GM23338 (cell line): ENCODE measurements at regions not wholly inside any gene's neighbourhood (a gene's known extent, or its start where the extent isn't known, plus 50 kb on each side); places are given as distances from the start of the nearest gene placed in this dataset.

Source experiments
- ATAC-seq: fragments of 200-7000 bp; cut with Tn5 transposase; 3 replicates; pipeline ENCODE4 v1.9.1; 2020
- DNase-seq: peaks from one replicate; pipeline ENCODE4 v3.0.0-alpha.2; 2015; ENCODE audit warnings: low spot score
- H2AFZ ChIP-seq: fragments of 200-600 bp; sonication (generic); 2 replicates; pipeline ENCODE4 v1.8.0; 2016; ENCODE audit warnings: antibody characterized with exemption, mild to moderate bottlenecking, moderate library complexity
- H3F3A ChIP-seq: fragments of 200-600 bp; sonication (generic); replicated peaks from 2 replicates; pipeline ENCODE4 v1.8.0; 2017; ENCODE audit warnings: antibody characterized with exemption, mixed run types, low read depth
- H3K27ac ChIP-seq: fragments of 200-600 bp; sonication (generic); 2 replicates; pipeline ENCODE4 v1.6.1; 2016; ENCODE audit warnings: low read depth
- H3K27me3 ChIP-seq: fragments of 200-600 bp; sonication (generic); 2 replicates; pipeline ENCODE4 v1.8.0; 2016; ENCODE audit warnings: mild to moderate bottlenecking, mixed run types, moderate library complexity; ENCODE audit not compliant: insufficient read depth
- H3K36me3 ChIP-seq: fragments of 200-600 bp; sonication (generic); 2 replicates; pipeline ENCODE4 v1.8.0; 2016; ENCODE audit warnings: mild to moderate bottlenecking; ENCODE audit not compliant: insufficient read depth
- H3K4me1 ChIP-seq: fragments of 200-600 bp; sonication (generic); 2 replicates; pipeline ENCODE4 v1.8.0; 2016; ENCODE audit warnings: mild to moderate bottlenecking, moderate library complexity; ENCODE audit not compliant: insufficient read depth
- H3K4me2 ChIP-seq: fragments of 200-600 bp; sonication (generic); 2 replicates; pipeline ENCODE4 v1.7.1; 2017; ENCODE audit warnings: mixed run types
- H3K4me3 ChIP-seq: fragments of 200-600 bp; sonication (generic); 2 replicates; pipeline ENCODE4 v1.6.1; 2016; ENCODE audit warnings: mixed run types
- H3K79me2 ChIP-seq: fragments of 200-600 bp; sonication (generic); replicated peaks from 2 replicates; pipeline ENCODE4 v1.8.0; 2017; ENCODE audit warnings: mild to moderate bottlenecking; ENCODE audit not compliant: insufficient read depth
- H3K9me2 ChIP-seq: fragments of 200-600 bp; sonication (generic); 2 replicates; pipeline ENCODE4 v1.8.0; 2017; ENCODE audit not compliant: insufficient read depth
- H4K20me1 ChIP-seq: fragments of 200-600 bp; sonication (generic); replicated peaks from 2 replicates; pipeline ENCODE4 v1.8.0; 2017; ENCODE audit warnings: mild to moderate bottlenecking; ENCODE audit not compliant: insufficient read depth
- H3K27ac Mint-ChIP-seq: 2 replicates; pipeline ENCODE4 v1.8.0; 2020; ENCODE audit warnings: inconsistent platforms, mild to moderate bottlenecking, moderate library complexity, mixed read lengths
- H3K27me3 Mint-ChIP-seq: 3 replicates; pipeline ENCODE4 v1.8.0; 2022; ENCODE audit warnings: low read depth, mild to moderate bottlenecking, moderate library complexity, mixed read lengths, inconsistent platforms; ENCODE audit not compliant: insufficient read depth, poor library complexity
- H3K36me3 Mint-ChIP-seq: 3 replicates; pipeline ENCODE4 v1.8.0; 2021; ENCODE audit warnings: low read depth, mild to moderate bottlenecking, inconsistent platforms, moderate library complexity, mixed read lengths
- H3K4me1 Mint-ChIP-seq: 3 replicates; pipeline ENCODE4 v1.8.0; 2020; ENCODE audit warnings: mild to moderate bottlenecking, inconsistent platforms, mixed read lengths
- H3K4me3 Mint-ChIP-seq: 3 replicates; pipeline ENCODE4 v1.8.0; 2021; ENCODE audit warnings: moderate library complexity, mild to moderate bottlenecking, inconsistent platforms, mixed read lengths
- H3K9me3 Mint-ChIP-seq: 3 replicates; pipeline ENCODE4 v1.8.0; 2020; ENCODE audit warnings: moderate library complexity, mild to moderate bottlenecking, inconsistent platforms, mixed read lengths
- ETS1 ChIP-seq: IDR thresholded peaks from 2 replicates; pipeline ENCODE4 v1.6.1; 2016; ENCODE audit warnings: antibody characterized with exemption
- EZH2phosphoT487 ChIP-seq: fragments of 200-600 bp; sonication (generic); IDR thresholded peaks from one replicate; pipeline ENCODE4 v1.8.1; 2018; ENCODE audit warnings: antibody characterized with exemption; ENCODE audit not compliant: unreplicated experiment
- JUNB ChIP-seq: IDR thresholded peaks from one replicate; pipeline ENCODE4 v1.6.1; 2016; ENCODE audit warnings: antibody characterized with exemption; ENCODE audit not compliant: unreplicated experiment
- NANOG ChIP-seq: IDR thresholded peaks from 2 replicates; pipeline ENCODE4 v1.6.1; 2016; ENCODE audit warnings: antibody characterized with exemption, borderline replicate concordance
- POLR2AphosphoS5 ChIP-seq: IDR thresholded peaks from 2 replicates; pipeline ENCODE4 v1.6.1; 2016; ENCODE audit warnings: antibody characterized with exemption, low read depth
- ZNF114 ChIP-seq: fragments of 250-450 bp; sonication (Bioruptor Pico); IDR thresholded peaks from 2 replicates; pipeline ENCODE4 v1.5.0; 2020; ENCODE audit warnings: mild to moderate bottlenecking, moderate library complexity
- TF ChIP-seq, protein P1 (sequence below), 2 experiments: fragments of 200-600 bp in 1 of 2; sonication (generic) in 1 of 2; conservative IDR thresholded peaks; 2 replicates each; pipeline versions ENCODE4 v1.5.1 to v1.6.1; 2016 to 2017; ENCODE audit warnings: antibody characterized with exemption in 2 of 2, low read depth in 2 of 2, mild to moderate bottlenecking in 2 of 2, moderate library complexity in 1 of 2
- TF ChIP-seq, protein P2 (sequence below): IDR thresholded peaks from one replicate; pipeline ENCODE4 v1.6.1; 2018; ENCODE audit warnings: antibody characterized with exemption; ENCODE audit not compliant: unreplicated experiment

GRCh38 chr14:98242903-98243302 lies 1029.1 kb downstream of the BCL11B start (continued):
- TF ChIP-seq, protein P1, sequence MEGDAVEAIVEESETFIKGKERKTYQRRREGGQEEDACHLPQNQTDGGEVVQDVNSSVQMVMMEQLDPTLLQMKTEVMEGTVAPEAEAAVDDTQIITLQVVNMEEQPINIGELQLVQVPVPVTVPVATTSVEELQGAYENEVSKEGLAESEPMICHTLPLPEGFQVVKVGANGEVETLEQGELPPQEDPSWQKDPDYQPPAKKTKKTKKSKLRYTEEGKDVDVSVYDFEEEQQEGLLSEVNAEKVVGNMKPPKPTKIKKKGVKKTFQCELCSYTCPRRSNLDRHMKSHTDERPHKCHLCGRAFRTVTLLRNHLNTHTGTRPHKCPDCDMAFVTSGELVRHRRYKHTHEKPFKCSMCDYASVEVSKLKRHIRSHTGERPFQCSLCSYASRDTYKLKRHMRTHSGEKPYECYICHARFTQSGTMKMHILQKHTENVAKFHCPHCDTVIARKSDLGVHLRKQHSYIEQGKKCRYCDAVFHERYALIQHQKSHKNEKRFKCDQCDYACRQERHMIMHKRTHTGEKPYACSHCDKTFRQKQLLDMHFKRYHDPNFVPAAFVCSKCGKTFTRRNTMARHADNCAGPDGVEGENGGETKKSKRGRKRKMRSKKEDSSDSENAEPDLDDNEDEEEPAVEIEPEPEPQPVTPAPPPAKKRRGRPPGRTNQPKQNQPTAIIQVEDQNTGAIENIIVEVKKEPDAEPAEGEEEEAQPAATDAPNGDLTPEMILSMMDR (conservative IDR thresholded peaks at IDR 0.05; ENCODE audit: low read depth in 2 of 2) = no peak
- no peak for TF ChIP-seq ZNF114 (CRISPR knock-in tag)
- TF ChIP-seq, protein P2, sequence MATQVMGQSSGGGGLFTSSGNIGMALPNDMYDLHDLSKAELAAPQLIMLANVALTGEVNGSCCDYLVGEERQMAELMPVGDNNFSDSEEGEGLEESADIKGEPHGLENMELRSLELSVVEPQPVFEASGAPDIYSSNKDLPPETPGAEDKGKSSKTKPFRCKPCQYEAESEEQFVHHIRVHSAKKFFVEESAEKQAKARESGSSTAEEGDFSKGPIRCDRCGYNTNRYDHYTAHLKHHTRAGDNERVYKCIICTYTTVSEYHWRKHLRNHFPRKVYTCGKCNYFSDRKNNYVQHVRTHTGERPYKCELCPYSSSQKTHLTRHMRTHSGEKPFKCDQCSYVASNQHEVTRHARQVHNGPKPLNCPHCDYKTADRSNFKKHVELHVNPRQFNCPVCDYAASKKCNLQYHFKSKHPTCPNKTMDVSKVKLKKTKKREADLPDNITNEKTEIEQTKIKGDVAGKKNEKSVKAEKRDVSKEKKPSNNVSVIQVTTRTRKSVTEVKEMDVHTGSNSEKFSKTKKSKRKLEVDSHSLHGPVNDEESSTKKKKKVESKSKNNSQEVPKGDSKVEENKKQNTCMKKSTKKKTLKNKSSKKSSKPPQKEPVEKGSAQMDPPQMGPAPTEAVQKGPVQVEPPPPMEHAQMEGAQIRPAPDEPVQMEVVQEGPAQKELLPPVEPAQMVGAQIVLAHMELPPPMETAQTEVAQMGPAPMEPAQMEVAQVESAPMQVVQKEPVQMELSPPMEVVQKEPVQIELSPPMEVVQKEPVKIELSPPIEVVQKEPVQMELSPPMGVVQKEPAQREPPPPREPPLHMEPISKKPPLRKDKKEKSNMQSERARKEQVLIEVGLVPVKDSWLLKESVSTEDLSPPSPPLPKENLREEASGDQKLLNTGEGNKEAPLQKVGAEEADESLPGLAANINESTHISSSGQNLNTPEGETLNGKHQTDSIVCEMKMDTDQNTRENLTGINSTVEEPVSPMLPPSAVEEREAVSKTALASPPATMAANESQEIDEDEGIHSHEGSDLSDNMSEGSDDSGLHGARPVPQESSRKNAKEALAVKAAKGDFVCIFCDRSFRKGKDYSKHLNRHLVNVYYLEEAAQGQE = no peak

GRCh38 chr14:98243332-98243731 lies 1028.7 kb downstream of the BCL11B start:
- H2AFZ ChIP-seq = no peak overlapping the region; the same call in 1 of the 2 replicates
- no peaks in the 10 kb centered on the region for H3F3A ChIP-seq
- ATAC-seq (no peak), DNase-seq (no peak)
- no peaks in the 10 kb centered on the region for H4K20me1 ChIP-seq
- no peaks in the 10 kb centered on the region for H3K36me3 ChIP-seq
- Mint-ChIP-seq H3K27me3 (peaks cover 3% of the 10 kb centered on the region), H3K4me3 (no peak overlapping the region), H3K9me3 (peaks cover 6% of the 10 kb centered on the region), H3K36me3 (0 out of 3 replicates have a peak, but pooled peaks cover 3% of the 10 kb centered on the region), H3K27ac (no peak overlapping the region), H3K4me1 (no peaks in the 10 kb centered on the region)
- H3K79me2 ChIP-seq = no peaks in the 10 kb centered on the region
- TF ChIP-seq ZNF114 (CRISPR knock-in tag) = no peak
- no peak for TF ChIP-seq EZH2phosphoT487
- no peak for TF ChIP-seq ETS1
- no peak for TF ChIP-seq NANOG
- TF ChIP-seq JUNB = no peak
- TF ChIP-seq, protein P1 (conservative IDR thresholded peaks at IDR 0.05; ENCODE audit: low read depth in 2 of 2) = no peak
- TF ChIP-seq POLR2AphosphoS5 = no peak
- H3K4me1 ChIP-seq = no peaks in the 10 kb centered on the region
- H3K4me3 ChIP-seq = no peak overlapping the region
- no peak overlapping the region for H3K27ac ChIP-seq
- H3K27me3 ChIP-seq = no peaks in the 10 kb centered on the region
- no peak overlapping the region for H3K4me2 ChIP-seq
- no peaks in the 10 kb centered on the region for H3K9me2 ChIP-seq
